Aorta (tissue), 5 donors: ENCODE measurements at regions not wholly inside any gene's neighbourhood (a gene's known extent, or its start where the extent isn't known, plus 50 kb on each side); places are given as distances from the start of the nearest gene placed in this dataset.

Experiments used
- ATAC-seq: fragments of 200-7000 bp; cut with Tn5 transposase; one replicate; pipeline ENCODE4 v1.9.1; 2022; ENCODE audit warnings: moderate library complexity; ENCODE audit not compliant: low FRiP score
- DNase-seq, 2 donors: peaks; one replicate each; pipeline ENCODE4 v3.0.0-alpha.2; 2020
- H3K27ac ChIP-seq, 2 donors: one replicate each; pipeline ENCODE4 v1.5.1; 2013; ENCODE audit warnings: low read length in 2 of 2, mild to moderate bottlenecking in 2 of 2, moderate library complexity in 2 of 2, control low read depth in 1 of 2, inconsistent platforms in 1 of 2, low read depth in 1 of 2
- H3K27me3 ChIP-seq, 2 donors: one replicate each; pipeline ENCODE4 v1.6.1; 2013; ENCODE audit warnings: control low read depth in 1 of 2, low read length in 1 of 2, mild to moderate bottlenecking in 1 of 2, moderate library complexity in 1 of 2; ENCODE audit not compliant: insufficient read depth in 2 of 2, control insufficient read depth in 1 of 2
- H3K36me3 ChIP-seq, 2 donors: one replicate each; pipeline ENCODE4 v1.6.1; 2013; ENCODE audit warnings: control low read depth in 1 of 2, low read length in 1 of 2, mild to moderate bottlenecking in 1 of 2; ENCODE audit not compliant: insufficient read depth in 2 of 2, control insufficient read depth in 1 of 2
- H3K4me1 ChIP-seq, 2 donors: one replicate each; pipeline ENCODE4 v1.6.1; 2013; ENCODE audit warnings: low read length in 2 of 2, control low read depth in 1 of 2, mild to moderate bottlenecking in 1 of 2, moderate library complexity in 1 of 2; ENCODE audit not compliant: insufficient read depth in 2 of 2, control insufficient read depth in 1 of 2
- H3K4me3 ChIP-seq, 2 donors: one replicate each; pipeline ENCODE4 v1.5.1; 2013; ENCODE audit warnings: low read length in 2 of 2, control low read depth in 1 of 2, mild to moderate bottlenecking in 1 of 2
- H3K9me3 ChIP-seq: one replicate; pipeline ENCODE4 v1.6.1; 2013; ENCODE audit warnings: mild to moderate bottlenecking, low read length; ENCODE audit not compliant: control insufficient read depth
- WGBS, 2 donors: extraction: QIAGEN DNeasy Blood & Tissue Kit; methylation state at CpG; one replicate each; pipeline ENCODE4 v1.1.7; 2013; 5-methylcytosine and 5-hydroxymethylcytosine counted together
- intact Hi-C, 2 donors: fragments of 100-400 bp; cut with DNase I; formaldehyde crosslinking; loops; one replicate each; pipeline versions ENCODE4 v1.14.2 to v1.15.0; 2022
- donor health status: healthy with polysubstance abuse.
- donor health status: Bipolar disorder and iron deficiency.
- donor health status: DM: no; HTN: no; CAD: no.
- donor health status: DM: no; HTN: no; CAD: no.
- donor health status: DM: yes; HTN: yes; CAD: no.

- intact Hi-C loops: no loop called here
- Histone ChIP-seq H3K27ac (no peak overlapping the region), H3K4me3 (no peak overlapping the region), H3K9me3 (no peaks in the 10 kb centered on the region), H3K36me3 (no peaks in the 10 kb centered on the region), H3K4me1 (peaks cover 0 to 5% of the 10 kb centered on the region in 2 donors), H3K27me3 (no peaks in the 10 kb centered on the region)
- 7 to 12% methylated on average over 5 of the region's 5 CpGs for WGBS, 2 donors
- DNase-seq (no peak), ATAC-seq (no peak)
These were observed 263.9 kb upstream of the TMTC1 start for GRCh38 chr12:30047516-30048254.

DNA sequence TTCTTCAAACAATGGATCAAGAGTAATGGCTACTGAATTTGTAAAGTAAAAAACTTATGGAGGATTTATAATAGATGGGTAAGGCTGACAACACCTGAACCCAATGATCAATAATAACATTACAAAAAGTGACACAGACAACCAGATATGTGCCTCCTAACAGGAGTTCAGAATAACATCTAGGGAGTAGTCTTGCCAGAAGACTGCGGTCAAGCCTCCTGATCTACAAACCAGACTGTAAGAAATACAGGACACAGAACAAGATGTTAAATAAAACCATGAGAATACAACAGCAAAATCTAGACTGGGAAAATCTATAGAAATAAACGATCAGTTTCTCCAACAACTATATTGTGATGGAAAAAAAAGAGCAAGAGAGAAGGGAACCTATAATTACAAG is 262.6 kb upstream of the TMTC1 start:
- 72 to 95% methylated on average over 2 of the region's 2 CpGs for WGBS, 2 donors
- ATAC-seq: no peak
- intact Hi-C loops: no loop called here

DNA sequence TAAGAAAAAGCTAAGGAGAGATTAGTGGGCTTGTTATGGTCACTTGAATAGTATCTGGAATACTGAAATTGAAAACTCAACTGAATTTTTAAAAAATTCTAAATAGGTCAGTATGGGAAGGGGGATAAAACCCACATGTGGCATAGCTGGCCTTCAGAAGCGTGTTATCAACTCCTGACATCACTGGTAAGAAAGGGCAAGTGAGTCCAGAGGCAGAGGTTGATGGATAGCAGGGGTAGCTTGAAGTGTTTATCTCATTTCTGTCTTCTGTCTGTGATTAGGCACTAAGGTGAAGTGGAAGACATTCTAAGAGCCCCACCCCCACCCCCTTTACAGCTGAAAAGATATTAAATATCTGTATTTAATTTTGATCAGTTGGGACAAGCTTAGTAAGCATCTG is 261.4 kb upstream of the TMTC1 start:
- intact Hi-C loops: no loop called here
- no peak for DNase-seq
- ATAC-seq: no peak
- WGBS, 2 donors: 91 to 95% methylated on average over 1 of the region's 1 CpG
- Histone ChIP-seq H3K4me1 (peaks cover 0 to 5% of the 10 kb centered on the region in 2 donors), H3K36me3 (no peaks in the 10 kb centered on the region), H3K27ac (no peak overlapping the region), H3K27me3 (no peaks in the 10 kb centered on the region), H3K4me3 (no peak overlapping the region), H3K9me3 (no peaks in the 10 kb centered on the region)

More for the DNA sequence above, 262.6 kb upstream of the TMTC1 start:
- Histone ChIP-seq H3K27me3 (no peaks in the 10 kb centered on the region), H3K4me1 (peaks cover 0 to 5% of the 10 kb centered on the region in 2 donors), H3K9me3 (no peaks in the 10 kb centered on the region), H3K36me3 (no peaks in the 10 kb centered on the region), H3K27ac (no peak overlapping the region), H3K4me3 (no peak overlapping the region)
- DNase-seq: no peak

GRCh38 chr12:30044206-30044605 is 260.5 kb upstream of the TMTC1 start:
- no peaks in the 10 kb centered on the region for H3K27me3 ChIP-seq
- no peak overlapping the region for H3K27ac ChIP-seq
- H3K9me3 ChIP-seq: no peaks in the 10 kb centered on the region
- DNase-seq (no peak), ATAC-seq (no peak)
- WGBS, 2 donors: 94 to 95% methylated on average over 4 of the region's 4 CpGs
- H3K36me3 ChIP-seq: no peaks in the 10 kb centered on the region
- H3K4me1 ChIP-seq: peaks cover 0 to 5% of the 10 kb centered on the region in 2 donors
- no peak overlapping the region for H3K4me3 ChIP-seq
- intact Hi-C loops: no loop called here

DNA sequence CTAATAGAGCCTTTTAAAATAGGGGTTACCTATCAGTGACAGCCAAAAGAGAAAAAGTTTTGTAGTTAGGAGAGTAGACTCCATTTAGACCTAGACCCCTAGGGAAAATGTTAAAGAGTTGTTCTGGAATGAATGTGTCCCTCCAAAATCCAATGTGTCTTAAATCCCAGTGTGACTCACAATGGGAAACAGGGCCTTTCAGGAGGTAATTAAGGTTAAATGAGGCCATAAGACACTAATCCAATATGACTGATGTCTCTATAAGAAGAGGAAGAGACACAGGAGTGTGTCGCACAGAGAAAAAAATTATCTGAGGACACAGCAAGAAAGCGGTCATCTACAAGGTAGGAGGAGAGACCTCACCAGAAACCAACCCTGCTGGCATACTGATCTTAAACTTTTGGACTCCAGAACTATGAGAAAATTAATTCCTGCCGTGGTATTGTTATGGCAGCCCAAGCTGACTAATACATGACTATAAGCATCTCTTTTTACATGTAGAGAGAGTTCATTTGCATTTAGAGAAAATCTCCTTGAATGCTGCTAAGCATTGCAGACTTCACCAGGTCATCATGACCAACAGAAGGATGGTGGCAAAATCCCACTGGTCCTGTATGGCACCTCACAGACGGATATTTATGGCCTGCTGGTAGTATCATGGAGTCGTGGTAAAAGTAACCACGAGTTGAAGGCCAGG is 259.6 kb upstream of the TMTC1 start:
- ATAC-seq (no peak), DNase-seq (no peak)
- intact Hi-C loops: no loop called here
- Histone ChIP-seq H3K4me1 (peaks cover 0 to 5% of the 10 kb centered on the region in 2 donors), H3K27ac (no peak overlapping the region), H3K36me3 (no peaks in the 10 kb centered on the region), H3K4me3 (no peak overlapping the region), H3K27me3 (no peaks in the 10 kb centered on the region), H3K9me3 (no peaks in the 10 kb centered on the region)
- 90 to 92% methylated on average over 6 of the region's 6 CpGs for WGBS, 2 donors

DNA sequence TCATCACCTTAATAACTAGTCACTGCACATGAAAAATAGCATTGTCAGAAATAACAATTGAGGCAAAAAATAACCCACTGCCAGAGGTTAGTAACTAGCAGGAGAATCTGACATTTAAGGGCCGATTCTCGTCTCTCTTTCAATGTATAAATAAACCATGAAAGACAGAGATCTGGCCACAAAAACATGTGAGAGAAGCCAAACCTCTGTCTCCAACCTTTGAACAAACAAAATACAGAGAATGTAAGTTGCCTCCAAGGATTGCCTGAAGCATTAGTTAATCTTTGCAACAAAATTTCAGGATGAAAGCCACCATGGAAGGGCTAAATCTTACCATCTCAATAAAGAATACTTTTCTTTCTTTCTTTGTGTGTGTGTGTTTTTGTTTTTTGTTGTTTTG is 257.4 kb upstream of the TMTC1 start:
- Histone ChIP-seq H3K9me3 (no peaks in the 10 kb centered on the region), H3K4me3 (no peak overlapping the region), H3K27ac (no peak overlapping the region), H3K4me1 (no peaks in the 10 kb centered on the region), H3K27me3 (no peaks in the 10 kb centered on the region), H3K36me3 (no peaks in the 10 kb centered on the region)
- WGBS, 2 donors: 5 to 13% methylated on average over 2 of the region's 2 CpGs
- intact Hi-C loops: no loop called here
- ATAC-seq (no peak), DNase-seq (no peak)

DNA sequence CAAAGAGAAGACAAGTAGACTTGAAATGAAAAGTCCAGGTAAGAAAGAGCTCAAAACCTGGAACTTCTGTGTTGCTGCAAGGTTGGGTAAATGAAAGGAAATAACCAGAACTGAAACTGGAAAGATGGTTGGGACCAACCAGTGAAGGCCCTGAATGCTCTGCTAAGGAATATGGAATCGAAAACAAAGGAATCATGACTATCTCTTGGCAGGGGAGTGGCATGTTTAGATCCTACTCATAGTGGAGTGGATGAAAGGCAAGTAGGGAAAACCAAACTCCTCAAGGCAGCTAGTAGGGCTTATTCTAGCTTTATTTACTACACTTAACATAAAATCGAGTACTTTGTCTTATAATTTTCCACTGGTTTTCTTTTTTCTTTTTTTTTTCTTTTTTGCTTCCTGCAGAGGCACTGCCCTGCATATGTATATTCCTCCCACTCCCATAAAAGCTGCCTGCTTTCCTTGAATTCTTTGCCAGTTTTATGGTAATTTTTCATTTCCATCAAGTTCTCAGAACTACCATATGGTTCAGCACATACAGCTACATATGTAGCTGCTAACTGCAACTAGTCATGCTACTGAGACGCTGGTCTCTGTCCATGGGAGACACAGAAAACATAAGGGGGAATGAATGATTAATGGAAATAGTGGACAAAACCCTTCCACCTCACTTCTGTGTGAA is 247.1 kb upstream of the TMTC1 start:
- Histone ChIP-seq H3K4me1 (peaks cover 0 to 4% of the 10 kb centered on the region in 2 donors), H3K9me3 (peaks cover 2% of the 10 kb centered on the region), H3K27me3 (no peaks in the 10 kb centered on the region), H3K27ac (no peak overlapping the region), H3K36me3 (no peaks in the 10 kb centered on the region), H3K4me3 (no peak overlapping the region)
- intact Hi-C loops: no loop called here
- DNase-seq: no peak
- ATAC-seq: no peak
- 80 to 83% methylated on average over 3 of the region's 3 CpGs for WGBS, 2 donors

- peaks cover 0 to 8% of the 10 kb centered on the region in 2 donors for H3K4me1 ChIP-seq
- ATAC-seq (no peak), DNase-seq (no peak)
- no peaks in the 10 kb centered on the region for H3K36me3 ChIP-seq
- intact Hi-C loops: no loop called here
- no peak overlapping the region for H3K27ac ChIP-seq
- 91 to 92% methylated on average over 2 of the region's 2 CpGs for WGBS, 2 donors
- H3K9me3 ChIP-seq: no peaks in the 10 kb centered on the region
- no peak overlapping the region for H3K4me3 ChIP-seq
- no peaks in the 10 kb centered on the region for H3K27me3 ChIP-seq
These were observed 243.0 kb upstream of the TMTC1 start for GRCh38 chr12:30026621-30027234.
